NCI-H2196 (cell line): ENCODE measurements at regions not wholly inside any gene's neighbourhood (a gene's known extent, or its start where the extent isn't known, plus 50 kb on each side); places are given as distances from the start of the nearest gene placed in this dataset.
"Not testable (repeated sequence)": the region's sequence is repeated elsewhere in the genome, so short reads cannot be mapped to it uniquely, and the experiment has no call there.

Experiments used
- DNase-seq: peaks from one replicate; lab custom pipeline; 2025; ENCODE audit not compliant: unreplicated experiment; lab: John Stamatoyannopoulos, UW

GRCh38 chr5:24232041-24232440 lies 412.7 kb downstream of the CDH10 start:
- DNase-seq = no peak

GRCh38 chr5:24232929-24233498 lies 411.8 kb downstream of the CDH10 start:
- no peak for DNase-seq

- DNase-seq = no peak
These were observed 408.8 kb downstream of the CDH10 start for GRCh38 chr5:24235946-24236345.

GRCh38 chr5:24245821-24246220 lies 399.0 kb downstream of the CDH10 start:
- no peak for DNase-seq

- DNase-seq = no peak
These were observed 380.2 kb downstream of the CDH10 start for GRCh38 chr5:24264547-24264946.

GRCh38 chr5:24265306-24265705 lies 379.5 kb downstream of the CDH10 start:
- DNase-seq = no peak

GRCh38 chr5:24268482-24269056 lies 376.2 kb downstream of the CDH10 start:
- no peak for DNase-seq

- DNase-seq = not testable (repeated sequence)
These were observed 373.1 kb downstream of the CDH10 start for GRCh38 chr5:24271702-24272118.

- DNase-seq = no peak
These were observed 372.0 kb downstream of the CDH10 start for GRCh38 chr5:24272741-24273140.

- DNase-seq = no peak
These were observed 364.6 kb downstream of the CDH10 start for GRCh38 chr5:24280215-24280614.

GRCh38 chr5:24281818-24282217 lies 363.0 kb downstream of the CDH10 start:
- DNase-seq = no peak

- DNase-seq = no peak
These were observed 355.0 kb downstream of the CDH10 start for GRCh38 chr5:24289582-24290335.

GRCh38 chr5:24290536-24290935 lies 354.2 kb downstream of the CDH10 start:
- no peak for DNase-seq

- no peak for DNase-seq
These were observed 352.9 kb downstream of the CDH10 start for GRCh38 chr5:24291916-24292315.

- DNase-seq = no peak
These were observed 350.4 kb downstream of the CDH10 start for GRCh38 chr5:24294333-24294732.

- no peak for DNase-seq
These were observed 330.7 kb downstream of the CDH10 start for GRCh38 chr5:24314106-24314505.

- no peak for DNase-seq
These were observed 324.1 kb downstream of the CDH10 start for GRCh38 chr5:24320643-24321042.

- DNase-seq = no peak
These were observed 319.4 kb downstream of the CDH10 start for GRCh38 chr5:24325306-24325832.

- no peak for DNase-seq
These were observed 313.2 kb downstream of the CDH10 start for GRCh38 chr5:24331531-24331930.

GRCh38 chr5:24347158-24347557 lies 297.6 kb downstream of the CDH10 start:
- no peak for DNase-seq

- no peak for DNase-seq
These were observed 293.5 kb downstream of the CDH10 start for GRCh38 chr5:24351285-24351684.

- DNase-seq = no peak
These were observed 291.8 kb downstream of the CDH10 start for GRCh38 chr5:24353016-24353415.
